Smooth muscle cell (in vitro differentiated cells): ENCODE measurements at regions not wholly inside any gene's neighbourhood (a gene's known extent, or its start where the extent isn't known, plus 50 kb on each side); places are given as distances from the start of the nearest gene placed in this dataset.
"Not testable (repeated sequence)": the region's sequence is repeated elsewhere in the genome, so short reads cannot be mapped to it uniquely, and the experiment has no call there.

ENCODE experiments used
- DNase-seq: peaks from one replicate; lab custom pipeline; 2025; ENCODE audit not compliant: unreplicated experiment; lab: John Stamatoyannopoulos, UW
- H2AFZ ChIP-seq: fragments of 200-600 bp; sonication (generic); 2 replicates; pipeline ENCODE4 v1.6.0; 2016; ENCODE audit warnings: antibody characterized with exemption, low read depth, mild to moderate bottlenecking
- H3F3A ChIP-seq: fragments of 200-600 bp; sonication (generic); 2 replicates; pipeline ENCODE4 v1.6.0; 2017; ENCODE audit warnings: antibody characterized with exemption, low read depth
- H3K27ac ChIP-seq: fragments of 200-600 bp; sonication (generic); 2 replicates; pipeline ENCODE4 v1.5.1; 2016; ENCODE audit warnings: low read depth, mild to moderate bottlenecking
- H3K27me3 ChIP-seq: fragments of 200-600 bp; sonication (generic); 2 replicates; pipeline ENCODE4 v1.6.1; 2016; ENCODE audit warnings: low read depth, mild to moderate bottlenecking
- H3K36me3 ChIP-seq: fragments of 200-600 bp; sonication (generic); 2 replicates; pipeline ENCODE4 v1.5.1; 2016; ENCODE audit warnings: low read depth
- H3K4me1 ChIP-seq: fragments of 200-600 bp; sonication (generic); 2 replicates; pipeline ENCODE4 v1.5.1; 2016; ENCODE audit warnings: low read depth
- H3K4me2 ChIP-seq: fragments of 200-600 bp; sonication (generic); 2 replicates; pipeline ENCODE4 v1.6.0; 2016; ENCODE audit warnings: mild to moderate bottlenecking
- H3K4me3 ChIP-seq: fragments of 200-600 bp; sonication (generic); 2 replicates; pipeline ENCODE4 v1.5.1; 2016; ENCODE audit warnings: mild to moderate bottlenecking
- H3K79me2 ChIP-seq: fragments of 200-600 bp; sonication (generic); 2 replicates; pipeline ENCODE4 v1.6.0; 2016; ENCODE audit warnings: low read depth, mild to moderate bottlenecking
- H3K9ac ChIP-seq: fragments of 200-600 bp; sonication (generic); 2 replicates; pipeline ENCODE4 v1.6.0; 2016; ENCODE audit warnings: low read depth
- H3K9me3 ChIP-seq: fragments of 200-600 bp; sonication (generic); replicated peaks from 2 replicates; pipeline ENCODE4 v1.5.1; 2016; ENCODE audit warnings: low read depth
- H4K20me1 ChIP-seq: fragments of 200-600 bp; sonication (generic); 2 replicates; pipeline ENCODE4 v1.6.0; 2016; ENCODE audit warnings: low read depth
- CTCF ChIP-seq: fragments of 200-600 bp; sonication (generic); IDR thresholded peaks from 2 replicates; pipeline ENCODE4 v1.5.1; 2017; ENCODE audit warnings: borderline replicate concordance, mild to moderate bottlenecking, antibody characterized with exemption; ENCODE audit not compliant: insufficient read depth, poor library complexity, severe bottlenecking
- WGBS: methylation state at CpG from one replicate; pipeline ENCODE4 v1.1.7; 2016; ENCODE audit warnings: low lambda C conversion rate; 5-methylcytosine and 5-hydroxymethylcytosine counted together

GRCh38 chr1:196002906-196003305 is 605.3 kb downstream of the KCNT2 start:
- WGBS: 45% methylated on average over 3 of the region's 3 CpGs
- DNase-seq: no peak
- no peaks in the 10 kb centered on the region for H3F3A ChIP-seq
- H3K4me1 ChIP-seq: no peaks in the 10 kb centered on the region
- H3K4me3 ChIP-seq: no peak overlapping the region
- peak overlapping the region; percentile 88 for H3K27ac ChIP-seq
- no peak overlapping the region for H3K4me2 ChIP-seq
- no peaks in the 10 kb centered on the region for H3K79me2 ChIP-seq
- no peaks in the 10 kb centered on the region for H4K20me1 ChIP-seq
- no peaks in the 10 kb centered on the region for H3K9me3 ChIP-seq
- H3K27me3 ChIP-seq: no peaks in the 10 kb centered on the region
- peak overlapping the region; percentile 50 for H3K9ac ChIP-seq
- H3K36me3 ChIP-seq: no peaks in the 10 kb centered on the region
- no peak for TF ChIP-seq CTCF
- no peak overlapping the region for H2AFZ ChIP-seq

DNA sequence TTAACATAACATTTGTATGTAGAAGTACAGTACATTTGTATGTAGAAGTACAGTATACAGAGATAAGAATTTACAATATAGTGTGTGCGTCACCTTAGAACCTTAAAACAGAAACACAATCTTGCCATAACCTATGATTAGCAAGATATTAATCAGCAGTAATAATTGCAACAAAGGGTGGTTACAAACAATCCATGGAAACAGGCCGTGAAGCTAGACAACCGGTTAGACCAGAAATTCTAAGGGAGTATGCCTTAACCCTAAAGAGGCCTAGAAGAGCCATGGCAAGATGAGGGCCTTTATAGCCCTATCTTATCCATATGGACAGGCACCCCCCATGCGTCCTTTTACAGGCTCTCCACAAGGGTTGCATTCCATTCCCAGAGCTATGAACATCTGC is 605.9 kb downstream of the KCNT2 start:
- H4K20me1 ChIP-seq, H2AFZ ChIP-seq, H3K4me1 ChIP-seq, DNase-seq, H3K9me3 ChIP-seq, H3K36me3 ChIP-seq, H3K27me3 ChIP-seq, H3F3A ChIP-seq, H3K4me2 ChIP-seq, H3K4me3 ChIP-seq, H3K79me2 ChIP-seq: not testable (repeated sequence)
- 73% methylated on average over 4 of the region's 4 CpGs for WGBS
- peak overlapping the region; percentile 54 for H3K9ac ChIP-seq
- H3K27ac ChIP-seq: peak overlapping the region; percentile 88

DNA sequence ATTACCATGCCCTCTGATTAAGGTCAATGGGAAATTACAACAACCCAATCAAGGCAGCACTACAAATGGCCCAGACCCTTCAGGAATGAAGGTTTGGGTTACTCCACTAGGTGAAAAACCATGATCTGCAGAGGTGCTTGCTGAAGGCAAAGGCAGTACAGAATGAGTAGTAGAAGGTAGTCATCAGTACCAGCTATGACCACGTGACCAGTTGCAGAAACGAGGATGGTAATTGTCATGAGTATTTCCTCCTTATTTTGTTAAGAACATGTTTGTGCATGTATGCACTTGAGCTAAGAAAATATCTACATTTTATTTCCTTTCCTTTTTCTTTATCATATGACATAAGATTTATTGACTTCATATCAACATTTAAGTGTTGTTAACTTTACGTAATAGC is 607.1 kb downstream of the KCNT2 start:
- no peaks in the 10 kb centered on the region for H3F3A ChIP-seq
- H3K4me2 ChIP-seq: no peak overlapping the region
- no peak for DNase-seq
- H3K9ac ChIP-seq: no peak overlapping the region
- H2AFZ ChIP-seq: no peak overlapping the region
- H3K36me3 ChIP-seq: no peaks in the 10 kb centered on the region
- no peaks in the 10 kb centered on the region for H3K9me3 ChIP-seq
- peak overlapping the region; percentile 88 for H3K27ac ChIP-seq
- TF ChIP-seq CTCF: no peak
- WGBS: 86% methylated on average over 3 of the region's 3 CpGs
- no peaks in the 10 kb centered on the region for H3K4me1 ChIP-seq
- no peaks in the 10 kb centered on the region for H4K20me1 ChIP-seq
- no peaks in the 10 kb centered on the region for H3K27me3 ChIP-seq
- H3K4me3 ChIP-seq: no peak overlapping the region
- H3K79me2 ChIP-seq: no peaks in the 10 kb centered on the region

DNA sequence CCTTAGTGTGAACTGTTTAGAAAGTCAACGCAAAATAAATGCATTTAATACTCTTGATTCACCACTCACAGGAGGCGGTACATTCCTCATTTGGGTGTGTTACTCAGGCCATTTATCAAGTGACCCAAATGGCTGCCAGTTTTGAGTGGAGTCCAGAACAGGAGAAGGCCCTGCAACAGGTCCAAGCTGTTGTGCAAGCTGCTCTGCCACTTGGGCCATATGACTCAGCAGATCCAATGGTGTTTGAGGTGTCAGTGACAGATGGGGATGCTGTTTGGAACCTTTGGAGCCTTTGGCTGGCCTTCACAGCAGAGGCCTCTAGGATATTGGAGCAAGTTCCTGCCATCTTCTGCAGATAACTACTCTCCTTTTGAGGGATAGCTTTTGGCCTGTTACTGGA is 609.2 kb downstream of the KCNT2 start:
- no peaks in the 10 kb centered on the region for H4K20me1 ChIP-seq
- no peaks in the 10 kb centered on the region for H3K79me2 ChIP-seq
- H3K4me3 ChIP-seq: no peak overlapping the region
- no peaks in the 10 kb centered on the region for H3K9me3 ChIP-seq
- DNase-seq: no peak
- no peaks in the 10 kb centered on the region for H3K36me3 ChIP-seq
- no peak for TF ChIP-seq CTCF
- no peaks in the 10 kb centered on the region for H3K4me1 ChIP-seq
- no peak overlapping the region for H3K27ac ChIP-seq
- no peak overlapping the region for H3K9ac ChIP-seq
- no peak overlapping the region for H2AFZ ChIP-seq
- H3K27me3 ChIP-seq: no peaks in the 10 kb centered on the region
- 96% methylated on average over 2 of the region's 2 CpGs for WGBS
- no peak overlapping the region for H3K4me2 ChIP-seq
- H3F3A ChIP-seq: no peaks in the 10 kb centered on the region
